Natural killer cell (primary cell): ENCODE measurements at regions not wholly inside any gene's neighbourhood (a gene's known extent, or its start where the extent isn't known, plus 50 kb on each side); places are given as distances from the start of the nearest gene placed in this dataset.
"Not testable (repeated sequence)": the region's sequence is repeated elsewhere in the genome, so short reads cannot be mapped to it uniquely, and the experiment has no call there.

ENCODE experiments used
- ATAC-seq, 3 donors: fragments of 150-1000 bp in 2 of 3; fragments of 200-7000 bp in 1 of 3; cut with Tn5 transposase; 1 replicate in 1 of 3; 2 replicates in 2 of 3; pipeline ENCODE4 v1.10.0; 2021; ENCODE audit warnings: mild to moderate bottlenecking in 2 of 3, moderate library complexity in 2 of 3
- DNase-seq, 2 donors: peaks; one replicate each; pipeline versions ENCODE4 v3.0.0 to v3.0.0-alpha.2; 2013 to 2021; ENCODE audit warnings: mixed read lengths in 1 of 2
- H3K27ac ChIP-seq: one replicate; pipeline ENCODE4 v1.5.1; 2013; ENCODE audit warnings: mild to moderate bottlenecking, low read length
- H3K27me3 ChIP-seq: one replicate; pipeline ENCODE4 v1.6.1; 2013; ENCODE audit warnings: low read length; ENCODE audit not compliant: control insufficient read depth, insufficient read depth
- H3K36me3 ChIP-seq: one replicate; pipeline ENCODE4 v1.6.1; 2013; ENCODE audit warnings: low read length; ENCODE audit not compliant: control insufficient read depth, insufficient read depth
- H3K4me1 ChIP-seq: one replicate; pipeline ENCODE4 v1.6.1; 2013; ENCODE audit warnings: low read length; ENCODE audit not compliant: control insufficient read depth, insufficient read depth
- H3K4me3 ChIP-seq: one replicate; pipeline ENCODE4 v1.5.1; 2013; ENCODE audit warnings: low read length
- H3K9me3 ChIP-seq: one replicate; pipeline ENCODE4 v1.6.1; 2013; ENCODE audit warnings: low read length; ENCODE audit not compliant: control insufficient read depth, insufficient read depth
- H3K27ac Mint-ChIP-seq, 2 donors: one replicate each; pipeline ENCODE4 v1.8.0; 2022; ENCODE audit warnings: mild to moderate bottlenecking in 2 of 2, mixed read lengths in 2 of 2, moderate library complexity in 1 of 2
- H3K27me3 Mint-ChIP-seq, 2 donors: one replicate each; pipeline ENCODE4 v1.8.0; 2022; ENCODE audit warnings: low read depth in 2 of 2, mixed read lengths in 2 of 2
- H3K36me3 Mint-ChIP-seq: one replicate; pipeline ENCODE4 v1.8.0; 2022; ENCODE audit warnings: mixed read lengths
- H3K4me1 Mint-ChIP-seq, 2 donors: one replicate each; pipeline ENCODE4 v1.8.0; 2022; ENCODE audit warnings: mixed read lengths in 2 of 2
- H3K4me3 Mint-ChIP-seq: one replicate; pipeline ENCODE4 v1.8.0; 2022; ENCODE audit warnings: mild to moderate bottlenecking, moderate library complexity, mixed read lengths
- H3K9me3 Mint-ChIP-seq, 2 donors: one replicate each; pipeline ENCODE4 v1.8.0; 2022; ENCODE audit warnings: mixed read lengths in 2 of 2
- WGBS: methylation state at CpG from one replicate; pipeline ENCODE4 v1.1.7; 2013; ENCODE audit warnings: missing lambda C conversion rate; ENCODE audit not compliant: insufficient coverage; 5-methylcytosine and 5-hydroxymethylcytosine counted together
- intact Hi-C: fragments of 100-400 bp; cut with micrococcal nuclease; formaldehyde crosslinking; loops from one replicate; pipeline ENCODE4 v1.14.2; 2022
- TF ChIP-seq, protein P1 (sequence below): fragments of 200-600 bp; IDR thresholded peaks from one replicate; pipeline ENCODE4 v1.8.0; 2022; ENCODE audit warnings: antibody characterized with exemption

DNA sequence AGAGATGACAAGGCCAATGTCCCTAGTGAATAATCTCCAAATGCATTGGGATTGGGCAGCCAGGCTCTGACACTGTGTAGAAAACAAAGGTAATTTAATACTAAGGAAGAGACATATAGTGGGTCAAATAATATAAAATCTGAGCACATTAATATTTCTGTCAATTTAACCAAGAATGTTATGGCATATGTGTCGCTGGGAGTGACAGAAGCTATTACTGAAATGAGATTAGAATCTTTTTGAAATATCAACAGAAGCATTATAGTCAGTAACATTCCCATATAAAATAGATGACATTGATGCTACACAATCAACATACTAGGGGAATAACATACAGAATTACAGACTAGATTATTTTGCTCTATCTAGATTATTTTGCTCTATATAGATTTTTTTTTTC, 114.0 kb downstream of the BLID start:
- ATAC-seq (no peak), DNase-seq (no peak)
- peaks cover 0 to 5% of the 10 kb centered on the region in 2 donors for H3K9me3 Mint-ChIP-seq
- H3K27ac Mint-ChIP-seq = no peak overlapping the region
- peaks cover 0 to 4% of the 10 kb centered on the region in 2 donors for H3K27me3 Mint-ChIP-seq
- H3K27ac ChIP-seq = no peak overlapping the region
- no peak overlapping the region for H3K4me3 Mint-ChIP-seq
- peaks cover 2% of the 10 kb centered on the region for H3K27me3 ChIP-seq
- intact Hi-C loops = no loop called here
- no peaks in the 10 kb centered on the region for H3K9me3 ChIP-seq
- no CpG with 5 or more reads among the region's 1 CpG for WGBS
- no peaks in the 10 kb centered on the region for H3K36me3 ChIP-seq
- no peaks in the 10 kb centered on the region for H3K36me3 Mint-ChIP-seq
- no peak overlapping the region for H3K4me3 ChIP-seq
- TF ChIP-seq, protein P1, sequence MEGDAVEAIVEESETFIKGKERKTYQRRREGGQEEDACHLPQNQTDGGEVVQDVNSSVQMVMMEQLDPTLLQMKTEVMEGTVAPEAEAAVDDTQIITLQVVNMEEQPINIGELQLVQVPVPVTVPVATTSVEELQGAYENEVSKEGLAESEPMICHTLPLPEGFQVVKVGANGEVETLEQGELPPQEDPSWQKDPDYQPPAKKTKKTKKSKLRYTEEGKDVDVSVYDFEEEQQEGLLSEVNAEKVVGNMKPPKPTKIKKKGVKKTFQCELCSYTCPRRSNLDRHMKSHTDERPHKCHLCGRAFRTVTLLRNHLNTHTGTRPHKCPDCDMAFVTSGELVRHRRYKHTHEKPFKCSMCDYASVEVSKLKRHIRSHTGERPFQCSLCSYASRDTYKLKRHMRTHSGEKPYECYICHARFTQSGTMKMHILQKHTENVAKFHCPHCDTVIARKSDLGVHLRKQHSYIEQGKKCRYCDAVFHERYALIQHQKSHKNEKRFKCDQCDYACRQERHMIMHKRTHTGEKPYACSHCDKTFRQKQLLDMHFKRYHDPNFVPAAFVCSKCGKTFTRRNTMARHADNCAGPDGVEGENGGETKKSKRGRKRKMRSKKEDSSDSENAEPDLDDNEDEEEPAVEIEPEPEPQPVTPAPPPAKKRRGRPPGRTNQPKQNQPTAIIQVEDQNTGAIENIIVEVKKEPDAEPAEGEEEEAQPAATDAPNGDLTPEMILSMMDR = no peak
- H3K4me1 Mint-ChIP-seq = no peaks in the 10 kb centered on the region
- no peaks in the 10 kb centered on the region for H3K4me1 ChIP-seq

DNA sequence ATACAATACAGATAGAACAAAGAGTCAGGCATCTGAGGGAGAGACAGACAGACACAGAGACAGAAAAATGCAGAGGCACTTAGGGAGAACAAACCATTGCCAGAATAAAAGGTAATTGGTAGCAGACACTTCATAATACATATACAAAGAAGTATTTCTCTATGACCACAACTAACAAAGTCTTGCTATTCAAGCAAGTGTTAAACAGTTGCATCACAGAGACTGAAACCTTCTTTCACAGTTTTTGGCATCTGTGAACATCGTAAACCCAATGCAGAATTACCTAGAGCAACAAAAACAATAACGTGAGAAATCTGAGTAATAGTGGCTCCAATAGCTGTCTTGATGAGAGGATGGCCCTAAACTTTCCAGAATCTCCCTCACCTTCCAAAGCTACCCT, 116.4 kb downstream of the BLID start:
- H3K27ac Mint-ChIP-seq = no peak overlapping the region
- H3K4me1 Mint-ChIP-seq = no peaks in the 10 kb centered on the region
- Histone ChIP-seq H3K4me3 (no peak overlapping the region), H3K36me3 (no peaks in the 10 kb centered on the region), H3K4me1 (no peaks in the 10 kb centered on the region), H3K27me3 (peaks cover 2% of the 10 kb centered on the region), H3K9me3 (no peaks in the 10 kb centered on the region), H3K27ac (no peak overlapping the region)
- TF ChIP-seq, protein P1 = no peak
- no peak for DNase-seq
- peaks cover 0 to 5% of the 10 kb centered on the region in 2 donors for H3K9me3 Mint-ChIP-seq
- intact Hi-C loops = no loop called here
- no peaks in the 10 kb centered on the region for H3K27me3 Mint-ChIP-seq
- no peak for ATAC-seq
- no peak overlapping the region for H3K4me3 Mint-ChIP-seq
- H3K36me3 Mint-ChIP-seq = no peaks in the 10 kb centered on the region
- 100% methylated on average over 2 of the region's 2 CpGs for WGBS

GRCh38 chr11:121996574-121996973, 119.4 kb downstream of the BLID start:
- Mint-ChIP-seq H3K27me3 (no peaks in the 10 kb centered on the region), H3K4me1 (no peaks in the 10 kb centered on the region), H3K4me3 (no peak overlapping the region), H3K36me3 (no peaks in the 10 kb centered on the region), H3K9me3 (peaks cover 0 to 5% of the 10 kb centered on the region in 2 donors), H3K27ac (no peak overlapping the region)
- Histone ChIP-seq H3K27ac (no peak overlapping the region), H3K27me3 (peaks cover 2% of the 10 kb centered on the region), H3K36me3 (no peaks in the 10 kb centered on the region), H3K9me3 (no peaks in the 10 kb centered on the region), H3K4me1 (no peaks in the 10 kb centered on the region), H3K4me3 (no peak overlapping the region)
- intact Hi-C loops = no loop called here
- 90% methylated on average over 1 of the region's 1 CpG for WGBS
- DNase-seq = no peak
- TF ChIP-seq, protein P1 = no peak
- no peak for ATAC-seq

DNA sequence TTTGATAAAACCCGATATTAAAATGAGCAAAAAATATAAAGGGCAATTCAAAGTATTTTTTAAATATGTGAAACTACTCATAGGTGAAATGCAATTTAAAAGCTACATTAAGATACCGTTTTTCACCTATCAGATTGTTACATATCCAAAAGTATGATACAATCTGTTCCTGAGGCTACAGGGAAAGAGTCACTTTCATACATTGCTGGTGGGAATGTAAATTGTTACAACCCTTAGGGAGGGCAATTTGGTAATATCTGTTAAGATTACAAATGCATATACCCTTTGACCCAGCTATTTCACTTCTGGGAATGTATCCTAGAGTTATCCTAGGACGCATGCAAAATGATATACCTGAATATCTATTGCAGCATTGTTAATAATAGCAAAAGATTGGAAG, 132.1 kb downstream of the BLID start:
- no peaks in the 10 kb centered on the region for H3K36me3 ChIP-seq
- Mint-ChIP-seq H3K4me3 (no peak overlapping the region), H3K9me3 (peaks cover 0 to 2% of the 10 kb centered on the region in 2 donors), H3K36me3 (no peaks in the 10 kb centered on the region), H3K4me1 (no peaks in the 10 kb centered on the region), H3K27me3 (peaks cover 0 to 17% of the 10 kb centered on the region in 2 donors), H3K27ac (no peak overlapping the region)
- intact Hi-C loops = no loop called here
- ATAC-seq = no peak
- H3K4me3 ChIP-seq = no peak overlapping the region
- peaks cover 3% of the 10 kb centered on the region for H3K27me3 ChIP-seq
- H3K27ac ChIP-seq = no peak overlapping the region
- no peaks in the 10 kb centered on the region for H3K9me3 ChIP-seq
- H3K4me1 ChIP-seq = no peaks in the 10 kb centered on the region
- WGBS = 100% methylated on average over 1 of the region's 3 CpGs
- no peak for DNase-seq
- TF ChIP-seq, protein P1 = no peak

DNA sequence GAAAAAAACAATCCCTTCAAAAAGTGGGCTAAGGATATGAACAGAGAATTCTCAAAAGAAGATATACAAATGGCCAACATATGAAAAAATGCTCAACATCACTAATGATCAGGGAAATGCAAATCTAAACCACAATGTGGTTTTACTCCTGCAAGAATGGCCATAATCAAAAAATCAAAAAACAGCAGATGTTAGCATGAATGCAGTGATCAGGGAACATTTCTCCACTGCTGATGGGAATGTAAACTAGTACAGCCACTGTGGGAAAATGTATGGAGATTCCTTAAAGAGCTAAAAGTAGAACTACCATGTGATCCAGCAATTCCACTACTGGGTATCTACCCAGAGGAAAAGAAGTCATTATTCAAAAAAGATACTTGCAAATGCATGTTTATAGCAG, 138.1 kb downstream of the BLID start:
- H3K27ac ChIP-seq, H3K27ac Mint-ChIP-seq, DNase-seq, H3K4me3 ChIP-seq, H3K4me1 Mint-ChIP-seq, H3K9me3 ChIP-seq, H3K36me3 Mint-ChIP-seq, H3K4me1 ChIP-seq, intact Hi-C loops, H3K4me3 Mint-ChIP-seq, H3K36me3 ChIP-seq, H3K27me3 ChIP-seq, H3K9me3 Mint-ChIP-seq, ATAC-seq: not testable (repeated sequence)
- H3K27me3 Mint-ChIP-seq = peaks cover 22 to 23% of the 10 kb centered on the region in 2 donors
